Keratinocyte (primary cell): ENCODE measurements at regions not wholly inside any gene's neighbourhood (a gene's known extent, or its start where the extent isn't known, plus 50 kb on each side); places are given as distances from the start of the nearest gene placed in this dataset.

Source experiments
- EZH2 ChIP-seq: IDR thresholded peaks from one replicate; pipeline ENCODE4 v1.6.1; 2012; ENCODE audit warnings: inconsistent platforms, mild to moderate bottlenecking, low read length, moderate library complexity
- TF ChIP-seq, protein P1 (sequence below), 3 experiments: IDR thresholded peaks in 1 of 3; conservative IDR thresholded peaks in 1 of 3; optimal IDR thresholded peaks in 1 of 3; 2 replicates in 2 of 3; 3 replicates in 1 of 3; pipeline versions ENCODE3 to v1.5.1; 2011; ENCODE audit warnings: low read length in 3 of 3, mild to moderate bottlenecking in 3 of 3, moderate library complexity in 2 of 3, control low read depth in 1 of 3, inconsistent platforms in 1 of 3; ENCODE audit not compliant: insufficient read depth in 2 of 3; ENCODE audit errors: extremely low read depth in 1 of 3

DNA sequence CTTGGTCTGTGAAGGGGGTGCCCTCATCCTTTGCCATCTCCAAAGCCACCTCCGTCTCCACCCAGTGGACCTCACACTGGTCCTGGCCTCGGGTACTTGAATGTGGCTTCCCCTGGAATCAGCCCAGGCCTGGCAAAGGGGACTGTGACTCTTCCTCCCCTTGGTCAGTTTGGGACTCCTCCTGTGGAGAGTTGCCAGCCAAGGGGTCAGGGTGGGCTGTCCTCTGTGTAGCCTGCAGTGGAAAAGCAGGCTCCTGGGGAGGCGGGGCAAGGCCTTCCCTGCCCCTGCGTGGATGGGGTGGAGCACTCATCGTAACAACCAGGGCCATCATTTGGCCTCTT is 59.8 kb downstream of the INHBB start:
- TF ChIP-seq, protein P1, sequence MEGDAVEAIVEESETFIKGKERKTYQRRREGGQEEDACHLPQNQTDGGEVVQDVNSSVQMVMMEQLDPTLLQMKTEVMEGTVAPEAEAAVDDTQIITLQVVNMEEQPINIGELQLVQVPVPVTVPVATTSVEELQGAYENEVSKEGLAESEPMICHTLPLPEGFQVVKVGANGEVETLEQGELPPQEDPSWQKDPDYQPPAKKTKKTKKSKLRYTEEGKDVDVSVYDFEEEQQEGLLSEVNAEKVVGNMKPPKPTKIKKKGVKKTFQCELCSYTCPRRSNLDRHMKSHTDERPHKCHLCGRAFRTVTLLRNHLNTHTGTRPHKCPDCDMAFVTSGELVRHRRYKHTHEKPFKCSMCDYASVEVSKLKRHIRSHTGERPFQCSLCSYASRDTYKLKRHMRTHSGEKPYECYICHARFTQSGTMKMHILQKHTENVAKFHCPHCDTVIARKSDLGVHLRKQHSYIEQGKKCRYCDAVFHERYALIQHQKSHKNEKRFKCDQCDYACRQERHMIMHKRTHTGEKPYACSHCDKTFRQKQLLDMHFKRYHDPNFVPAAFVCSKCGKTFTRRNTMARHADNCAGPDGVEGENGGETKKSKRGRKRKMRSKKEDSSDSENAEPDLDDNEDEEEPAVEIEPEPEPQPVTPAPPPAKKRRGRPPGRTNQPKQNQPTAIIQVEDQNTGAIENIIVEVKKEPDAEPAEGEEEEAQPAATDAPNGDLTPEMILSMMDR (optimal IDR thresholded peaks at IDR 0.05 in 1 of 3, IDR thresholded peaks at IDR 0.05 in 1 of 3, conservative IDR thresholded peaks at IDR 0.05 in 1 of 3; ENCODE audit: extremely low read depth in 1 of 3, insufficient read depth in 2 of 3, low read length in 3 of 3) = no peak
- TF ChIP-seq EZH2 = no peak
